ENCODE measurements at regions not wholly inside any gene's neighbourhood (a gene's known extent, or its start where the extent isn't known, plus 50 kb on each side); places are given as distances from the start of the nearest gene placed in this dataset.

- H4K20me1 ChIP-seq (replicated peaks; ENCODE audit: insufficient read depth) = no peaks in the 10 kb centered on the region
- Mint-ChIP-seq H3K36me3 (ENCODE audit: low read depth) (no peaks in the 10 kb centered on the region; the same call in 2 of the 3 replicates), H3K4me1 (peaks cover 8% of the 10 kb centered on the region)
Observed at GRCh38 chr22:48800886-48801607, 1026.6 kb downstream of the BRD1 start.

More at GRCh38 chr22:48800886-48801607, 1026.6 kb downstream of the BRD1 start:
- H2AFZ ChIP-seq = no peak overlapping the region
- ATAC-seq (no peak), DNase-seq (ENCODE audit: low spot score) (no peak)
- Mint-ChIP-seq H3K4me3 (no peak overlapping the region), H3K27me3 (ENCODE audit: insufficient read depth, low read depth, poor library complexity) (peaks cover 6% of the 10 kb centered on the region), H3K9me3 (no peaks in the 10 kb centered on the region; the same call in 2 of the 3 replicates), H3K27ac (no peak overlapping the region)
- TF ChIP-seq CTCF (conservative IDR thresholded peaks at IDR 0.05; ENCODE audit: low read depth in 2 of 2) (no peak), EZH2 (IDR thresholded peaks at IDR 0.05; ENCODE audit: low read depth, unreplicated experiment) (no peak), ZNF114 (CRISPR knock-in tag; IDR thresholded peaks at IDR 0.05) (no peak), STAT1 (IDR thresholded peaks at IDR 0.05; ENCODE audit: unreplicated experiment) (no peak), JUNB (IDR thresholded peaks at IDR 0.05; ENCODE audit: unreplicated experiment) (no peak), ZNF331 (CRISPR knock-in tag; IDR thresholded peaks at IDR 0.05; ENCODE audit: low read depth) (no peak), POLR2AphosphoS5 (IDR thresholded peaks at IDR 0.05; ENCODE audit: low read depth) (no peak), NANOG (IDR thresholded peaks at IDR 0.05; ENCODE audit: borderline replicate concordance) (no peak), EZH2phosphoT487 (IDR thresholded peaks at IDR 0.05; ENCODE audit: unreplicated experiment) (no peak), REST (IDR thresholded peaks at IDR 0.05; ENCODE audit: unreplicated experiment) (no peak), CREB1 (CRISPR knock-in tag; IDR thresholded peaks at IDR 0.05; ENCODE audit: low read depth) (no peak), ZNF462 (CRISPR knock-in tag; IDR thresholded peaks at IDR 0.05) (no peak)
- TF ChIP-seq, protein P1, sequence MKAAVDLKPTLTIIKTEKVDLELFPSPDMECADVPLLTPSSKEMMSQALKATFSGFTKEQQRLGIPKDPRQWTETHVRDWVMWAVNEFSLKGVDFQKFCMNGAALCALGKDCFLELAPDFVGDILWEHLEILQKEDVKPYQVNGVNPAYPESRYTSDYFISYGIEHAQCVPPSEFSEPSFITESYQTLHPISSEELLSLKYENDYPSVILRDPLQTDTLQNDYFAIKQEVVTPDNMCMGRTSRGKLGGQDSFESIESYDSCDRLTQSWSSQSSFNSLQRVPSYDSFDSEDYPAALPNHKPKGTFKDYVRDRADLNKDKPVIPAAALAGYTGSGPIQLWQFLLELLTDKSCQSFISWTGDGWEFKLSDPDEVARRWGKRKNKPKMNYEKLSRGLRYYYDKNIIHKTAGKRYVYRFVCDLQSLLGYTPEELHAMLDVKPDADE (IDR thresholded peaks at IDR 0.05) = no peak
- H3K79me2 ChIP-seq (replicated peaks; ENCODE audit: insufficient read depth) = no peaks in the 10 kb centered on the region
- no peak overlapping the region for H3K4me2 ChIP-seq
- H3K4me1 ChIP-seq (ENCODE audit: insufficient read depth) = no peaks in the 10 kb centered on the region
- no peaks in the 10 kb centered on the region for H3F3A ChIP-seq (replicated peaks; ENCODE audit: low read depth)
- H3K4me3 ChIP-seq = no peak overlapping the region
- H3K36me3 ChIP-seq (ENCODE audit: insufficient read depth) = no peaks in the 10 kb centered on the region
- no peaks in the 10 kb centered on the region for H3K9me2 ChIP-seq (ENCODE audit: insufficient read depth)
- H3K27ac ChIP-seq (ENCODE audit: low read depth) = no peak overlapping the region
- no peaks in the 10 kb centered on the region for H3K27me3 ChIP-seq (ENCODE audit: insufficient read depth)

Measured in GM23338 (cell line).